ENCODE measurements at regions not wholly inside any gene's neighbourhood (a gene's known extent, or its start where the extent isn't known, plus 50 kb on each side); places are given as distances from the start of the nearest gene placed in this dataset.

DNA sequence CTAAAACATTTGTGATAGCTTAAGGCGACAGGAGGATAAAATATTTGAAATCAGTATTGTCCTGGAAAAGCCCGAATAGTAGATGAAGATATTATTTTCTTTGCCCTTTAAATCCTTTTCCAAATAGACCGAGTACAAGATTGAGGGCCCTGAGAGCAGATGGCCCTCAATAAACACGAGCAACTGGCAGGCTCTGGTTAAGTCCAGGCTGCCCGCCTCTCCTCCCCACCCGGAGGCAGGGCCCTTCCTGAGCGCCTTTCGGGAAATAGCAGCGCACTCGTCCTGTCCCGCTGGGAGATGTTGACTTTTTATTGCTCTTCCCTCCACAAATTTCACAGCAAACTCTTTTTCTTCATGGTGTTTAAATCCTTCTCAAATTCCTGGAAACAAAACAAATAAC, 50.8 kb upstream of the MAX start:
- no peak overlapping the region for H3K4me3 Mint-ChIP-seq
- CTCF ChIA-PET, result no interaction called here
- H3K4me1 Mint-ChIP-seq, result no peaks in the 10 kb centered on the region
- H3K27me3 Mint-ChIP-seq, result peaks cover 13% of the 10 kb centered on the region
- H3K36me3 Mint-ChIP-seq, result no peaks in the 10 kb centered on the region
- H3K9me3 Mint-ChIP-seq, result no peaks in the 10 kb centered on the region
- no peak overlapping the region for H3K27ac Mint-ChIP-seq
- no peak for DNase-seq

DNA sequence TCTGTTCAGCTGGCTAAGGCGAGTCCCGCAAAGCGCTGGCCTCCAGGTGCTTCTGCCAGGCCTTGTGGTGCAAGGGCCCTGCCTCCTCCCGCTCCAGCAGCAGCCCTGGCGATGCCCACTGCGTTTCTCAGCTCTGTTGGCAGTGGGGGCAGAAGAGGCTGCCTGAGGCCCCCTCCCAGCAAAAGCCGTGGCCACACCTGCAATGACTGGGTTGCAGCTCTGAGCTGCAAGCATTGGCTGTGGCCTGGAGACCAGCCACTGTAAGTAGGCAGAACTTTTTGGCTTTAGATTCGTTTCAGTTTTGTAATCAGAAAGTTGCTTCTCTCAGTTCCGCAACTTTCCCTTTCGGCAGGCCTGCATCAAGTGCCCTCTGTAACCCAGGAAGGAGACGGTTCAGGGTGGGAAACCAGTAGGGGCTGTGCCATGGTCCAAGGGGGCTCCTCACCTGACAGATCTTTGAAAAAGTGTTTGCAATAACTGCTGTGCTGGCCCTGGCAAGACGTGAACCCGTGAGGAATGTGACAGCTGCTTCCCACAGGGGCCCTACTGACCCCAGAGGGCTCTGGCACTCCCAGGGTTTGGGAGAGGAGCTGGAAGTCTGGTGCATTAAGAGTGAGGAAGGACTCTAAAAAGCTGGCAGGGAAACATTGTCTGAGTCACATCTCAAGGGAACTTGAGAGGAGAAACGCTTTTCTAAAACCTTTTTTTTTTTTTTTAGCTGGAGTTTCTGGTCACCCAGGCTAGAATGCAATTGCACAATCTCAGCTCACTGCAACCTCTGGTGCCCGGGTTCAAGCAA, 54.5 kb upstream of the MAX start:
- peaks cover 5% of the 10 kb centered on the region for H3K27me3 Mint-ChIP-seq
- no peaks in the 10 kb centered on the region for H3K36me3 Mint-ChIP-seq
- CTCF ChIA-PET, result interaction anchor here (0.6 kb wide), 1 partner anchor 562 kb away, joined by 3 read pairs; no protein-coding TSS in a partner anchor
- DNase-seq, result no peak
- no peaks in the 10 kb centered on the region for H3K9me3 Mint-ChIP-seq
- no peak overlapping the region for H3K27ac Mint-ChIP-seq
- H3K4me3 Mint-ChIP-seq, result no peak overlapping the region
- H3K4me1 Mint-ChIP-seq, result no peaks in the 10 kb centered on the region

DNA sequence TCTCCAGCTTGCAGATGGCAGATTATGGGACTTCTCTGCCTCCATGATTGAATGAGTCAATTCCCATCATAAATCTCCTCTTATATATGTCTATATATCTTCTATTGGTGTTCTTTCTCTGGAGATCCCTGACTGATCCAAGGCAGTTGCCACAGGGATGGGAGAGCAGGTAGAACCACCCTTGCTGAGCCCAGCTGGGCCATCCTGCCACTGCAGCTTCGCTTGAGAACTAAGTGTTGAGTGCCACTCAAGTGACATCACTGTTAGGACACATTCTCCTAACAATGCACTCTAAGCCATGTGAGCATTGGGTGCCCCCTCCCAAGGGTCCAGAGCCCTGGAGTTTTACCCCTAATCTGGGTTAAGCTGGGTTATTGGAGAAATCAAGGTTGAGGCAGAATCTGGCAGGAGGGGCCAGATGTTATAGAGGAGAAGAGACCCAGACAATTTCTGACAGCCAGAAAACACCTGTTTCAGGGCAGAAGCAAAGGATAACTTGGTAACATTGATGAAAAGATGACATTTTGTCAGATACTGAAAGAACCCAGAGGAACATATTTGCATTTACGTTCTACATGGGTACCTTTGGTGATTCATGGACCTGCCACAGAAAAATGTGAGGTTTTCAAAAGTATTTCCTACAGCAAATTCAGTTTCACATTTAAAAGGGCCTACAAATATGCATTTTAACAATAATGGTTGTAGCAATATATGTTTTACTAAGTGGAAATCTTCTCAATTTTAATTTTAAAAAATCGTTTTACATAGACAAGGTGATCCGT, 57.2 kb upstream of the MAX start:
- no peaks in the 10 kb centered on the region for H3K9me3 Mint-ChIP-seq
- no peaks in the 10 kb centered on the region for H3K36me3 Mint-ChIP-seq
- CTCF ChIA-PET, result no interaction called here
- no peak for DNase-seq
- H3K27ac Mint-ChIP-seq, result no peak overlapping the region
- no peak overlapping the region for H3K4me3 Mint-ChIP-seq
- peaks cover 11% of the 10 kb centered on the region for H3K27me3 Mint-ChIP-seq
- peaks cover 3% of the 10 kb centered on the region for H3K4me1 Mint-ChIP-seq

DNA sequence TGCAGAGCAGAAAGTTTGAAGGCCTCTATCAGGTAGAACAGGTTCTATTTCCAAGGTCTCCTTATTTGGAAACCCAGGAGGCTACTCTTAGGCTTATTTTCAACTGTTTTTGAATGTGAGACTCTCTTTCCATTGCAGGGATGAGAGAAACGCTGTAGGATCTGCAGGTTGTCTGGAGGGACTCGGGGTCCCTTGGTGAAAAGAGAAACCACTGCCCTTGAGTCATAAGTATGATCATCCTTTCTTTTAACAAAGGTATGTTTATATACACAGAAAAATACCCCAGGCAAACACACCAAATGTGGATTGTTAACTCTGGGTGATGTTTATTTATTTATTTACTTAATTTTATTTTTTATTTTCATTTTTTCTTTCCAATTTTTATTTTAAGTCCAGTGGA, 57.8 kb upstream of the MAX start:
- CTCF ChIA-PET, result interaction anchor here (0.6 kb wide), 1 partner anchor 26 kb away, joined by 3 read pairs; no protein-coding TSS in a partner anchor
- Mint-ChIP-seq H3K4me1 (peaks cover 5% of the 10 kb centered on the region), H3K36me3 (no peaks in the 10 kb centered on the region)

DNA sequence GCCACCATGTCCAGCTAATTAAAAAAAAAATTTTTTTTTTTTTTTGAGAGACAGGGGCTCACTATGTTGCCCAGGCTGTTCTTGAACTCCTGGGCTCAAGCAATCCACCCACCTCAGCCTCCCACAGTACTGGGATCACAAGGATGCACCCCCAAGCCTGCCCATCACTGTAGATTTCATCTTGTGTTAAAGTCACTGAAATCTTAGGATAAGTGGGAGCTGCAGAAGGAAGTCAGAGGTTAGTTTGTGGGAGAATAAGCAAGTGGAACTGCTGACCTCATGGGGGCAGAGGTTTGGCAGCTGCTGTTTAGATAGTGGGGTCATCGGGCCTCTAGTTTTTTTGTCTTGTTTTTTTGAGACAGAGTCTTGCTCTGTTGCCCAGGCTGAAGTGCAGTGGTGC, 59.7 kb upstream of the MAX start:
- no peak for DNase-seq
- Mint-ChIP-seq H3K27ac (no peak overlapping the region), H3K4me3 (no peak overlapping the region), H3K36me3 (no peaks in the 10 kb centered on the region), H3K4me1 (peaks cover 10% of the 10 kb centered on the region), H3K27me3 (peaks cover 11% of the 10 kb centered on the region), H3K9me3 (no peaks in the 10 kb centered on the region)
- CTCF ChIA-PET, result interaction anchor here (0.6 to 5.4 kb wide), 7 partner anchors 151 to 910 kb away, joined by 3 to 47 read pairs (median 5); partner anchors contain the start of gene FNTB

More for the DNA sequence above, 57.8 kb upstream of the MAX start:
- Mint-ChIP-seq H3K4me3 (no peak overlapping the region), H3K27me3 (peaks cover 11% of the 10 kb centered on the region), H3K27ac (no peak overlapping the region), H3K9me3 (no peaks in the 10 kb centered on the region)
- no peak for DNase-seq

DNA sequence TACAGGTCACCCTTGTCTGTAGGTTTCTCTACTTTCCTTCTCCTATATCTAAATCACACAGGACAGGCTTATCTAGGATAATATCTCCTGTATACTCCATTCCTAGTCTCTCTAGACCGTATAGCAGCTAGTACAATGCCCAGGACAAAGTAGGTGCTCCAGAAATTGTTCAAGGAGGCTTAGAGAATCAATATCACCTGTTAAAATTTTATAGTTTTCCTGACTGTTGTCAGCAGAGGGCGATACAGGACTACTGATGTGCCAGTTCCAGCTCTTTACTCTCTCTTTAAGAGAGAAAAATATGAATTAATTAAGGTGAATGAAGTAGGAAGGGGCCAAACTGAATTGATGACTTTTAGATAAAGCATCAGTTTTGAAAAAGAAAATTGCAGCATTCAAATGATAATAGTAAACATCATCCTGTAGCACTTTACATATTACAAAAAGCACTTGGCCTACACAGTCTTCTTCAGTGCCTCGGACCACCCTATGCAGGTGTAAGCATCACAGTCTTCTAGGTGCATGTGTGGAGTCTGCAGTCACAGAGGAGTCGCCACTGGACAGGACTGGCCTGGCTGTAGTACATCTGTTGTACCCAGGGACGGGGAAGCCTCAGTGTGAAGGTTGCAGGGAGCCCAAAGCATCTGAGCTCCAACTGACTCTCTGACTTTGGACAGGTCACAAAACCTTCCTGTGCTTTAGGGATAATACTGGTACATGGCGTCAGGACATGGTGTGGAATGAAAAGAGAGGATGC, 61.9 kb upstream of the MAX start:
- no peaks in the 10 kb centered on the region for H3K9me3 Mint-ChIP-seq
- H3K4me3 Mint-ChIP-seq, result no peak overlapping the region
- peaks cover 15% of the 10 kb centered on the region for H3K4me1 Mint-ChIP-seq
- H3K36me3 Mint-ChIP-seq, result no peaks in the 10 kb centered on the region
- H3K27ac Mint-ChIP-seq, result no peak overlapping the region
- peaks cover 6% of the 10 kb centered on the region for H3K27me3 Mint-ChIP-seq
- DNase-seq, result peak; percentile 56
- CTCF ChIA-PET, result interaction anchor here (0.5 to 5.4 kb wide), 34 partner anchors 12 to 942 kb away, joined by 3 to 47 read pairs (median 3); partner anchors contain the start of genes FNTB and FUT8

DNA sequence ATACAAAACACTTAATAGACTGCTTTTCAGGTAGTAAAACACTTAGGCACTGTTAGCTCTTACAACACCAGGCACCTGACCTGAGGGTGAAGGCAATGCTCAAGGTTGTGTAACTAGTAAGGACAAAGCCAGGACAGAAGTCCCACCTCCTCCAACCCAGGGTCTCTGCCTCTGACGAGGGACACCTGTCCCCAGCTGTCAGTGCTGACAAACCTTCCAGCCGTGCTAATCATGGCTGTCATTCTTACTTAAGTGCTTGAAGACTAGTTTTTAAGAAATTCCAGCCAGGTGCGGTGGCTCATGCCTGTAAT, 62.5 kb upstream of the MAX start:
- Mint-ChIP-seq H3K4me1 (peaks cover 19% of the 10 kb centered on the region), H3K27ac (no peak overlapping the region)
- CTCF ChIA-PET, result interaction anchor here (0.5 to 5.4 kb wide), 26 partner anchors 36 to 941 kb away, joined by 3 to 47 read pairs (median 4); partner anchors contain the start of genes FNTB and FUT8

DNA sequence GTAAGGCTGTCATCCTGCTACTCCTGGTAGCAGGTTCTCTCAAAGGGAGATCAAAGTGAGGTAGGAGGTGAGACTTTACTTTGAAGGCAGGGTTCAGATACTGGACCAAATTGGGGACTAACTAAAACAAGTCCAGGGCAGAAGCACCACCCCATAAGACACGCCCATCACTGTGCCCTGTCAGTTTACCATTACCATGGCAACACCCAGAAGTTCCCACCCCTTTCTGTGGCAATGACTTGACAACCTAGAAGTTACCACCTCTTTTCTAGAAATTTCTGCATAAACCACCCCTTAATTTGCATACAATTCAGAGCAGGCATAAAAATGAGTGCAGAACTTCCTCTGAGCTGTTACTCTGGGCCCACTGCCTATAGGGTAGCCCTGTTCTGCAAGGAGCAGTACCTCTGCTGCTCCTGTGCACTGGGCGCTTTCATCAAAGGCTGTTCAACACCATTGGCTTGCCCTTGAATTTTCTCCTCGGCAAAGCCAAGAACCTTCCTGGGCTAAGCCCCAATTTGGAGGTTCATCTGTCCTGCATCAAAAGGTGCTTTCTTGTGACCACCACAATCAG, 64.8 kb upstream of the MAX start:
- CTCF ChIA-PET, result interaction anchor here (2.4 to 2.5 kb wide), 2 partner anchors 245 to 248 kb away, joined by 9 read pairs; partner anchors contain the start of gene FUT8
- peak; percentile 51 for DNase-seq
- no peak overlapping the region for H3K27ac Mint-ChIP-seq
- no peak overlapping the region for H3K4me3 Mint-ChIP-seq
- no peaks in the 10 kb centered on the region for H3K9me3 Mint-ChIP-seq
- peaks cover 21% of the 10 kb centered on the region for H3K27me3 Mint-ChIP-seq
- no peaks in the 10 kb centered on the region for H3K36me3 Mint-ChIP-seq
- H3K4me1 Mint-ChIP-seq, result peaks cover 30% of the 10 kb centered on the region

More for the DNA sequence above, 62.5 kb upstream of the MAX start:
- H3K9me3 Mint-ChIP-seq, result no peaks in the 10 kb centered on the region
- no peak overlapping the region for H3K4me3 Mint-ChIP-seq
- H3K27me3 Mint-ChIP-seq, result peaks cover 6% of the 10 kb centered on the region
- no peaks in the 10 kb centered on the region for H3K36me3 Mint-ChIP-seq
- no peak for DNase-seq

DNA sequence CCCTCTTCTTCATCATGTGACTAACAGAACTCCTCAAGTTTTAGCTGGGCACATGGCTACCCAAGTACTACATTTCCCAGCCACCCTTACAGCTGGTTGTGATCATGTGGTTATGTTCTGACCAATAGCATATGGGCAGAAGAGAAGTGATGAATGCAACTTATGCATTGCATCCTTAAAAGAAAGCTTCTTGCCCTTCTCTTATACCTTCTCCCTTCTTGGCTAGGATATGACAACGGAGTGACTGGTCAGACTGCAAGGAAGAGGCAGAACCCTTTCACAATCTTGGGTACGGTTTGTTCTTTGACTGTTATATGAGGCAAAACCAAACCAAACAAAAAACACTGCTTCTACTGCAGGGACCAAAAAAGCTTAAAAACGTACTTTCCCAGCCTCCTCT, 66.5 kb upstream of the MAX start:
- H3K36me3 Mint-ChIP-seq, result no peaks in the 10 kb centered on the region
- H3K4me3 Mint-ChIP-seq, result no peak overlapping the region
- no peak for DNase-seq
- H3K4me1 Mint-ChIP-seq, result peaks cover 30% of the 10 kb centered on the region
- CTCF ChIA-PET, result interaction anchor here (0.7 to 2.5 kb wide), 8 partner anchors 38 to 792 kb away, joined by 3 to 9 read pairs (median 4); partner anchors contain the start of gene FUT8
- no peak overlapping the region for H3K27ac Mint-ChIP-seq
- H3K27me3 Mint-ChIP-seq, result peaks cover 17% of the 10 kb centered on the region
- no peaks in the 10 kb centered on the region for H3K9me3 Mint-ChIP-seq

DNA sequence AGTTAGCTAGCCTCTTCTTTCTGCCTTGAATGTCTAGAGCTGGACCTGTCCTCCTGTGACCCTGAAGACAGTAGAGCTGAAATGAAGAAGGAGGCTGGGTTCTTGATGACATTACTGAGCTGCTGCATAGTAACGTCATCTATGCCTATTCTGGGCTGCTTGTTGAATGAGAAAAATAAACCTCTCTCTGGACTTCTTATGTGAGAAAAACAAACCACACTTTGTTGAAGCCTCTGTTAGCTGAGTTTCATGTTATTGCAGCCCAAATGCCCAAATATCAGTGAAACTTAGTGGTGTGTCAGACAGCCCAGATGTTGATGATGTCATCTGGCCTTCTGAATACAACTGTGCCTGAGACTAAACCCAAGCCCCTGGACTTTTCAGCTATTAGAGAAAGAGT, 67.0 kb upstream of the MAX start:
- CTCF ChIA-PET, result interaction anchor here (0.7 to 2.5 kb wide), 8 partner anchors 38 to 792 kb away, joined by 3 to 9 read pairs (median 4); partner anchors contain the start of gene FUT8
- H3K27ac Mint-ChIP-seq, result no peak overlapping the region
- no peak overlapping the region for H3K4me3 Mint-ChIP-seq
- peaks cover 22% of the 10 kb centered on the region for H3K27me3 Mint-ChIP-seq
- H3K4me1 Mint-ChIP-seq, result peaks cover 28% of the 10 kb centered on the region
- no peak for DNase-seq
- H3K9me3 Mint-ChIP-seq, result no peaks in the 10 kb centered on the region
- no peaks in the 10 kb centered on the region for H3K36me3 Mint-ChIP-seq

DNA sequence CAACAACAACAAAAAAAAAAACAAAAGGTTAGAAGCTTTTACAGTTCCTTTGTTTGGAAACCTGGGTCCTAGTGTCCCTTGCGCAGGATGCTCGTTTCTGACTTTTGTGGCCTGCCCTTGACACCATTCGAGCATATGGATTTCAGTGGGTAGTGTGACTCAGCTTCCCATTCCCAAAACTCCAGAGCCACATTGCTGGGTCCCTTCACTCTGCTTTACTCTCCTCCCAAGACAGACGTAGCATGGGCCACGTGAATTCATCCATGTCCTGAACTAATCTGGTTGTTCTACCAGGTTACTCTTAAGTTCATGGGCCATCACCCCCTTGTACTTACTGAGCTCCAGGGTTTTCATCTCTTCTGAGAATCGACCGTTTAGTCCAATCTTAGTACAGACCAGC, 68.0 kb upstream of the MAX start:
- H3K4me1 Mint-ChIP-seq, result peaks cover 26% of the 10 kb centered on the region
- H3K27ac Mint-ChIP-seq, result no peak overlapping the region
- no peaks in the 10 kb centered on the region for H3K9me3 Mint-ChIP-seq
- no peak for DNase-seq
- no peaks in the 10 kb centered on the region for H3K36me3 Mint-ChIP-seq
- H3K27me3 Mint-ChIP-seq, result peaks cover 26% of the 10 kb centered on the region
- peak overlapping the region; percentile 58 for H3K4me3 Mint-ChIP-seq
- CTCF ChIA-PET, result interaction anchor here (0.6 to 1.0 kb wide), 4 partner anchors 18 to 654 kb away, joined by 3 to 6 read pairs (median 4); partner anchors contain the start of gene FUT8

DNA sequence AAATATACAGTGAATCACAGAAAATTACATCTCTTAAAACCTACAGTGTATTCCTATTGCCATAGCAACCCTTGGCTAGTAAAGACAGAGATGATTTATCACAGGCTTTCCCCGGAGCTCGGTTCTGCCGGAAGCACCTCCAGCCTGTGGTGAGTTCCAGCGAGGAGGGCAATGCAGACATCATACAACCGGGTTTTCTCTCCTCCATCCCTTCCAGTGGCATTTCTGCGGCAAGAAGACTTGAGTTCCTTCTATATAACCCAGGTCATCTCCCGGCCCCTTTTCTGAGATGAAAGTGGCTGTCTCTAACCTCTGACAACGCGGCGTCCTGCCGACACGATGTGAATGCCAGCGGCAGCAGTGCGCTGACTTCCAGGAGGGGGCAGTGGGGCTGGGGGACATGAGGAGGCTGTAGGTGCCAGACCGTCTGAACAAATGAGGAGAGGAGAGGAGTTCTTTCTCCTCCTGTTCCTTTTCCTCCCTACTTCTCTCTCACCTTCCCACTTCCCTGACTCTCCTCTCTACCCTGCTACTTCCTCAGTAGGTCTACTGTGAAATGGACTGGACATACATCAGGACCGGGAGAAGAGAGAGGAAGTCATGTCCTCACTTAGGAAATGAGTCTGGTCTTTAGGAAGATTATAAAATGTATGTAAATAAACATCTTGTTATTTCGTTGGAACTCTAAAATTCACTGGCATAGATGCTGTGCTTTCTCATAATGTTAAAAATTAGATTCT, 68.6 kb upstream of the MAX start:
- H3K4me3 Mint-ChIP-seq, result peak overlapping the region; percentile 58
- CTCF ChIA-PET, result interaction anchor here (0.6 to 1.2 kb wide), 5 partner anchors 10 to 654 kb away, joined by 3 to 6 read pairs (median 3); partner anchors contain the start of gene FUT8

More for the DNA sequence above, 68.6 kb upstream of the MAX start:
- H3K27me3 Mint-ChIP-seq, result peaks cover 26% of the 10 kb centered on the region
- no peak overlapping the region for H3K27ac Mint-ChIP-seq
- H3K36me3 Mint-ChIP-seq, result no peaks in the 10 kb centered on the region
- peak; percentile 62 for DNase-seq
- peaks cover 26% of the 10 kb centered on the region for H3K4me1 Mint-ChIP-seq
- H3K9me3 Mint-ChIP-seq, result no peaks in the 10 kb centered on the region
